Tongue (tissue), 1 donor: ENCODE measurements at regions not wholly inside any gene's neighbourhood (a gene's known extent, or its start where the extent isn't known, plus 50 kb on each side); places are given as distances from the start of the nearest gene placed in this dataset.
A peak's percentile ranks its signal among the peaks of the same experiment; 100 is the strongest.

ENCODE experiments used
- DNase-seq: peaks from one replicate; pipeline ENCODE4 v3.0.0-alpha.2; 2015

DNA sequence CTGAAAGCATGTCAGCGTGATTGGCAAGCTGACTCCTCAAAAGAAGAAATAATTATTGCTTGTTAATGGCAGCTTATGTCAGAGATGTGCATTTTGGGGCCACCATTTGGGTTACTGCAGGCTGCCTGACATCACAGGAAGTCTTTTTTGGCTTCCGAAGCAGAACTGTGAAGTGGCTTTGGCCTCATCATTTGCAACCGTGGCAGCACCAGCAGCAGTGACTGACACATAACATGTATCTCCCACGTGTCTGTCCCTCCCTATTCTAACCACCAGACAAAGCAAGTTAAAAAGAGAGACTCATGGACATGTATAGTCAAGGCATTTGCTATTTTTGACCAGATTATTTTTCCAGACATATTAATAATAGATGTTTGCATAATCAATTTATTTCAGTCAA is 488.7 kb upstream of the ACVR2A start:
- DNase-seq, result no peak

DNA sequence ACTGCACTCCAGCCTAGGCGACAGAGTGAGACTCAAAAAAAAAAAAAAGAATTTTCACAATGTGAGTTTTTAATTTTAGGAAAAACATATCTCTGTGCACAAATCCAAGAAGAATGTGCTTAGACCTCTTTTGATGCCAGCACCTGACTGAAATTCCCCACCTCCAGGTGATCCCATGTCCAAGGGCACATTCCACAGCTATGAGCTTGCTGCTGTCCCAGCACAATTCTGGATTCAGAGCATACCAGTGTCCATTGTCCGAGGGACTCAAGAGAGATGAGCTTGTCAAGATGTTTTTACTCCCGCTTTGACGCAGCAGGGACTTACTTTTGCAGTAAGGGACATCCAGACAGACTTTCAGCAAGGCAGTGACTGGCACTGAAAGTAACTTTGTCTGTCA is 489.1 kb upstream of the ACVR2A start:
- DNase-seq, result no peak

DNA sequence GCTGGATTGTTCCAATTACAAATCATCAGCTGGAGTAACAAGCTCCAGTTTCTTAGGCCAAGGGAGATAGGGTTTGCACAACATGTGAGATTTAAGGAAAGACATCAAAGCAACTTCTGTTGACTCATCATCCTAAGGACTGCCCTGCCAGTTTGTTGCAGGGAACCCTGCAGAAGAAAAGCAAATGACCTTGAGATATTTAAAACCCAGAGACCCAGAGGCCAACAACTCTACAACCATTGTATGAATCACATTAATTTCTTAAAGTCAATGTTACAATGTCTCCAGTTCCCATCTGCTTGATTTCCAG is 491.8 kb upstream of the ACVR2A start:
- no peak for DNase-seq

DNA sequence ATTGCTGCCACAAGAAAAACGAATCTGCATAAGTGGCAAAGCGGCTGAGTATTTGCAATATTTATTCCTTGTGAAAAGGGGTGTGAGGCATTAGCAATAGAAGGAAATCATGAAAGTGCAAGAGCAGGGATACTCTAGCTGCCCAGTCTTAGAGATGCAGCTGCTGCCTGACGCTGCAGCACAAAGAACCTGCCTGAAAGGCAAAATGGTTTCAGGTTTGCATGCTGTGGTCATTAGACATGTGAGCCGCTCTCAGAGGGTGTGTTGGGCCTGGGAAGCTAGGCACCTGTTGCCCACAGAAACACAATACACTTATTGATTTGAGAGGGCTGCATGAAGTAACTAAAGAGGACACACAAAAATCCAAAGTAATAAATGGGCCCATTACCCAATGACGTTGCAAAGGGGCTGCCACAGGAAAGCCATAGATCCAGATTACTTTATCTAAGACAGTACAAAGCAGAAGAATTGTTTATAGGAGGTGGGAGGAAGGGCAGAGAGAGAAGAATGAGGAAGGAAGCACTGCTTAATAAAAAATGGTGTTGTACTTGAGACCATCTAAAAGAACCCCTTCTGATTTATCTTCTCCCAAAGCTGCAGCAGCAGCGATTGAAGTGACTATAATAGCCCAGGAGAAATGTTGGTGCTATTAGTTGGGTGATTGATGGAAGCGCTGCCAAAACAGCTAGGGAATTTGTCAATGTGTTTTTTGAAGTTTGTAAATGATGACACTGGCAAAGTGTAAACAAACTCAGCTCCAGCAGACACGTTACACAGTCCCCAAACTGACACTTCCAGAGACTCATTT is 492.4 kb upstream of the ACVR2A start:
- DNase-seq, result peak; percentile 86

DNA sequence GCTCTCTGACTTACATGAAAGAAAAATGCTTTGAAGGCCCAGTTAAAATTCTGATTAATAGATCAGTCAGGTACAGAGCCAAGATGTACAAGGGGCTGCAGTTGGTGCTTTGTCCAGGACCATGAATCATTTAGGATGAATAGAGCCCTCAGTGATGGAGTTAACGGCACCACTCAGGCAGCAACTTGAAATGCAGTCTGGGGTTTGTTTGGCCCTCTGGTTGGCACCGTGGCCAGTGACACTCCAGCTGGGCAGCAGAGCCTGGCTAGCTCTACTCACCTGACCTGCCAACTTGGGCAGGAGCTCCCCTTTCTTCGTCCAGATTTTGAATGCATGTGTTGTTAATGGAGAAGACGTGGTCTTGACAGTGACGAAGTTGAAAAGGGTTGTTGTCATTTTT is 493.0 kb upstream of the ACVR2A start:
- DNase-seq, result peak; percentile 30

DNA sequence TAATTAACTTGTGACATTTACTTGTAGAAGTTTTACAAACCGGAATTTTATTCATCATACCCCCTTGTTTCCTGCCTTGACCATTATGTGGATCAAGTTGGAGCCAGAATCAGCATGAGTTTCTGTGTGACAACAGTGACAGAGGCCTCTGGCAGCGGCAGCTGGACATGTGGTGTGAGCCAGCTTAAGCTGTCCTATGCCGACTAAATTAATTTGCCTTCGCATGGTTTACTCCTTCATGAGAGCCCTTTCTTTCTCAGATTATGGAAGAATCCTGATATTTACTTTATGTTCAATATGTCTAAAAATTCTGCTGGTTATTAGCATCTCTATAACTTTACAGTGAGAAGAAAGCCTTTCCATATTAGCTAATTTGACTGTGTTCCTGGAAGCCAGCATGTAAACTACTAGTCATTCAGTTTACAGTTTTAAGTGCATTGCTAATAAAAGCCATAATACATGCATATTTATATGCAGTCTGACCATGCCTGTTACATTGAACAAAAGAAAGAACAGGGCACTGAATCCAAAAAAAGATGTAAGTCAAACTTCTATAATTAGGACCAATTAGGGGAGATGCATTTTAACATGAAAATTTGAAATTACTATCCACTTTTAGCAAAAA is 495.8 kb upstream of the ACVR2A start:
- DNase-seq, result peak; percentile 77

DNA sequence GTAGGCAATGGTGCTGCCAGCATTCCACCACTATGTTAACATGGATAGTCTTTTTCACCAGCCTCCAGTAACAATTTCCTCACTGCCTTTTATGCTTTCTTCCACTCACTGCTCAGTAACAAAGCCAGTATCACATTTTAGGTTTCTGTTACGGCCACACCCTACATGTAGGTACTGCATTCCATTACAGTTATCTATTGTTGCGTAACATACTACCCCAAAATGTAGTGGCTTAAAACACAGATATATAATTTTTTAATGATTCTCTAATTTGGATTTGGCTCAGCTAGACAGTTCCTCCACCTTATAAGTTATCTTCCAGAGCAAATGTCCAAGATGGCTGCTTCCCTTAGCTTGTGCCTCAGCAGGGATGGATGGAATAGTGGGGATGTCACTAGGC is 498.7 kb upstream of the ACVR2A start:
- DNase-seq, result no peak

DNA sequence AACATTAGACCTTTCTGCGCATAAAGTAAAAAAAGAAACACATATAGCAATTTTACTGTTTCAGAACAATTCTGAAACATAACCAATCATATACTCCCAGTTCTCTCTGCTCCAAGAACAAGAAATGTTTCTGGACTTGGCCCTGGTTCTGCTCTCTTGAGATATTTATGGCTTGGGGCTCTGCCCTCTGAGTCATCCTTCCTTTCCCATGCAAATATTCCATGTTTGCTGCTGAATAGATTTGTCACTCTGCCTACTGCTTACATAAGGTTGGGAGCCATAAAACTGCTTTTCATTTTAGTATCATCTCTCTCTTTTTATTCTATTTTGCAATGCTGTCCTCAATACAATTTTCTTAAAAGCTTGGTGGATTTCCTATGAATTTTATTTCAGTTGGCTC is 499.6 kb upstream of the ACVR2A start:
- DNase-seq, result no peak

DNA sequence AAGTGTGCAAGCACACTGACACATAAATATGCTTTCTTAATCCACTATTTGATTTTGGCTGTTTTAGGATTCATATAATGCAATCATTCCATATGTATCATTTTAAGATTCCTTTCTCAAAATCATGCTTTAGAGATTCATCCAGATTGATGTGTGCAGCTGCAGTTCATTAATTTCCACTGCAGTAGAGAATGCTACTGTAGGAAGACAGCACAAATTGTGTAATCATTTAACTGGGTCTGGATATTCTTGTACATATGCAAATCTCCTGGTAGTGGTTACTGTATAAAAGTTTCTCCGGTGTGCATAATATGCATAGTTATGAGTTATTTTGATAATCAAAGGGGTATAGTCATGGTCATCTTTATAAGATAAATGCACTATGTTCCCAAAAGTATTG is 502.5 kb upstream of the ACVR2A start:
- DNase-seq, result peak; percentile 59

DNA sequence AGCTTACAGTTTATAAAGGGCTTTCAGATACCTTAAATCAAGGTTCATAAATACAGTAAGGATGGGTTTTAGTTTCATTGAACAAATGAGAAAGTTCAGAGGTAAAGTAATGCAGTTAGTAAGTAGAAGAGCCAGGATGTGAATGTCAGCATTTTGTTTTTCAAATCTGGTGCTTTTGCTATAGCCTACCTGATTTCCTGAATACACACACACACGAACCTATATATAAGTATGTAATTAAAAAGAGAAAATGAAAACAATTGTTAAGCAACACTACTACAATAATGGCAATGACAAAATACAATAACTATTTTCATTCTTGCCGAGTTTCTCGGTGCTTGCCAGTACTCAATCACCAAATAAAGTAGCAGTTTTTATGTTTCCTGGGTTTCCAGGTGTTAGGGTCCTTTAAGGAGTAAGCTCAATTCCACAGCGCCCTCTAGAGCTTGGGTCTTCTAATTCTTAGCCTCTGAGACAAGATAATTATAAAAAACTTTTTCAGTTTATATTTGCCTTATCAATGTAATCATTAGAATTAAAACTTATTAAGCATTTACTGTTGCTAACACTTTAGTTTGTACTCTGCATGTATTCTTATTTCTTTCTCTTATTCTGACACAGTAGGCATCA is 512.9 kb upstream of the ACVR2A start:
- DNase-seq, result peak; percentile 21

DNA sequence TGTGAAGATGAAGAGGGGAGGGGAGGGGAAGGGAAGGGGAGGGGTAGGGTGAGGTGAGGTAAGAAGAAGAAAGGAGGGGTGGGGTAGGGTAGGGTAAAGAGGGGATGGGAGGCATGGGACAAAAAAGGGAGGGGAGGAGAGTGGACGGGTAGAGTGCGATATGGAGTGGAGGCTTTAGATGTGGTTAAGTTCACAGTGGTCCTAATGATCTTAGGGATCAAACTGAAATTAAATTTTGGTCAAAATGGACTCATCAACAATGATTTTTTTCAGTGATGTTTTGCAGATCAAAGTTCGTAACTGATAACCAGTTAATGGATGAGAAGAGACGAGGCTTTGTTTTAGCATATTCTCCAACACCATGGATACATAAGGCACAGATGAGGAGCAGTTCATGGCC is 513.9 kb upstream of the ACVR2A start:
- DNase-seq, result no peak

DNA sequence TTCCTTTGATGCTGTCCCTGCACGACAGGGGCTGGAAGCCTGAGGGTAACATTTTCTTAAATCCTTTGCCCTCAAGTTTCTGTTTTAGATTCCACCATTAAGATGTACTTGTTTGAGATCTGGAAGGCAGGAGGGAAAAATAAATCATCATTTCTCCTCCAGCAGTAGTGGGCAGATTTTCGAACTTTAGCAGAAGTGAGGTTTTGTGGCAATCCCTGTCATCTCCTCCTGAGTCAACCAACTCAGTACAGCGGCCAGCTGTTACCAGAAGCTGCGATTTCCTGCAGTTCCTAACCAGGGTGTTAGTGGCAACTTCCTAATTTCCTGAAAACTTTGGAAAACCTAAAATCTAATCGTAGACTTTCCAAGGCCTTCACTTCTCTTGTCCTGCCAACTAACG is 517.2 kb upstream of the ACVR2A start:
- no peak for DNase-seq

DNA sequence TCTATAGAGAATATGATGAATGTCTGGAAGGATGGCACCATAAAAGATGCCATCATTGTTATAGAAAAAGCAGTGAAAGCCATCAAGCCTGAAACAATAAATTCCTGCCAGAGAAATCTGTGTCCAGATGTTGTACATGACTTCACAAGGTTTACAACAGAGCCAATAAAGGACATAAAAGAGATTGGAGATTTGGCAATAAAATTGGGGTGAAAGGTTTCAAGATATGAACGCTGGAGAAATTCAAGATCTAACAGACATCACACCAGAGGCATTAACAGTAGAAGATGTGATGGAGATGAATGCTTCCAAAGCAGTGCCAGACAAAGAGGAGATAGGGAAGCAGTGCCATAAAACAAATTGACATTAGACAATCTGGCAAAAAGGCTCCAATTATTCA is 518.8 kb upstream of the ACVR2A start:
- no peak for DNase-seq

DNA sequence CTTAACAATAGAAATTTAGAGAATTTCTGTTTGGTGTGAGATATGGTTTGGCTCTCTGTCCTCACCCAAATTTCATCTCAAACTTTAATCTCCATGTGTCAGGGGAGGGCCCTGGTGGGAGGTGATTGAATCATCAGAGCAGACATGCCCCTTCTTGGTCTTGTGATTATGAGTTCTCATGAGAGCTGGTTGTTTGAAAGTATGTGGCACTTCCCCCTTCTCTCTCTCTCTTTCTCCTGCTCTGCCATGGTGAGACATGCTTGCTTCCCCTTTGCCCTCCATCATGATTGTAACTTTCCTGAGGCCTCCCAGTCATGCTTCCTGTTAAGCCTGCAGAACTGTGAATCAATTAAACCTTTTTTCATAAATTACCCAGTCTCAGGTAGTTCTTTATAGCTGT is 524.7 kb upstream of the ACVR2A start:
- DNase-seq, result no peak

DNA sequence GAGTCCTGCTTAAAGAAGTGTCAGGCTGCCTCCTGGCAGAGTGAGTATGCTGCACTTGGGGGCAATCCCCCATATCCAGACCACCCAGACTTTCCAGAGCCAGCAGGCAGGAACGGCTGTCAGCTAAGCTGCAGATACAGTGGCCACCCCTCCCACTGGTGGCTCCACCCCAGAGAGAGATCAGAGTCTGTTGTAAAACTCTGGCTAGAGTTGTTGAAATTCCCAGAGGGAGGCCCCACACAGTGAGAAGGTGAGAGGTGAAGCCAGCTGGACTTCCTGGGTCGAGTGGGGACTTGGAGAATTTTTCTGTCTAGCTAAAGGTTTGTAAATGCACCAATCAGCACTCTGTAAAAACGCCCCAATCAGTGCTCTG is 533.8 kb upstream of the ACVR2A start:
- DNase-seq, result no peak

DNA sequence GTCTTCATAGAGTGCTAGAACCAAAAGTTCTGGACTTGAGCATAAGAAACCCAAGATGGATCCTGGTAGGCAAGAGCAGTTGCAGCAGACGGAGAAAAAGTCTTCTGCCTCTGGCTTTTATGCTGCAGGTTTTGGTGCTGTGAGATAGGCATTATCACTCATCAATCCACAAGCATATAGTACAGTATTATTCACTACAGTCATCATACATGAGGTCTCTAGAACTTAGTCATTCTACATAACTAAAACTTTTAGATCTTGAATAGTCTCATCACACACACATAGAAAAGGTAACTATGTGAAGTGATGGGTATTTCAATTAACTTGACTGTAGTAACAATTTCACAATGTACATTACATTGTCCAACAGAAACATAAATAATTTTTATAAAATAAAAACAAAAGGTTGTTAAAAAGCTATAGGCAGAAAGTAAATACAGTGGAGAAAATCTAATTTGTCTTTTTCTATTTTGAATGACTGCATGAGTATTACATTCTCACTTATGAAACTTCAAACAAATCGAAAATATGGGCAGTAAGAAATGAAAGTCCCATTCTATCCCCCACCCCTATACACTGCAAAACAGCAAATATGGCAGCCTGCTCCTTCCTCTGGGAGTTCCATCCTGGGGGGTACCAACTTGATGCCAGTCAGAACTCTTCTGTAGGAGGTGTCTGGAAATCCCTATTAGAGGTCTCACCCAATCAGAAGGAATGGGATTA is 534.3 kb upstream of the ACVR2A start:
- DNase-seq, result no peak

DNA sequence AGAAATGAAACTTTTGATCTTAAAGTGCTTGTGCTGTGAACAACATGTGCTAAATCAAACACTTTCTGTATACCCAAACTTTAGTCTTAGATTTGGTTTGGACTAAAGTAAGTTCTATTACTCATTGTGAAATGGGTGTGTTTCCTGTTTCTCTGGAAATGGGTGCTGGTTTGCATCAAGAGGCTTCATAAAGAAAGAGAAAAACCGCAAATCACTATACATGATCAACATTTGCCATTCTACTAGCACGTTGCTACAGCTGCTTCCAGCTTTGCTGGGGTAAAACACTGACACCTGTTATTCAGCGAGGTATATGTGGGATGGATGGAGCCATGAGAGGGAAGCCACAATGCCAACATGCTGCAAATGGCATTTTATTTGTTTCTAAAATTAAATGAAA is 547.0 kb upstream of the ACVR2A start:
- no peak for DNase-seq

DNA sequence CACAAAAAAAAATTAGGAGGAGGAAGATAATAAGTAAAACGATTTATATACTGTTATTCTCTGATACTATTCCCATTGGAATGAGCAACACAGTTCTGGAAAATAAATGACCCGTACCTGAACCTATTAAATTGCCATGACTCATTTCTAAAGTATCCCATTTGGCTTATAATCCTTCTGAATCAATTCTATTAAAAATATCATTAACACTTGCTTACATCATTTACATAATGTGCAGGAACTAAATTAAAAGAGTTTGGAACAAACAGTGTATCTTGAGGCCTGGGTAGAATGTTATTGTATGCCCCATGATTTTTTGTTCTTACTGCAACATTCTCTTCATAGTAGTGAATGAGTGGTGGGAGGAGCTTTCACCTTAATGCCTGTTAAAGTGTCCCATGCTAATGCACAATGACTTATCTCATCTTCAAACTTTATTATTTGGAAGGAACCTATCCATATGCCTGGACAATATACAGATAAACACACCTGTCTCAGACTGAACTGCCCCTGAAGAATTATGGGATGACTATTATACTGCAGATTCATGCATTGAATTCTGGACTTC is 549.9 kb upstream of the ACVR2A start:
- no peak for DNase-seq

DNA sequence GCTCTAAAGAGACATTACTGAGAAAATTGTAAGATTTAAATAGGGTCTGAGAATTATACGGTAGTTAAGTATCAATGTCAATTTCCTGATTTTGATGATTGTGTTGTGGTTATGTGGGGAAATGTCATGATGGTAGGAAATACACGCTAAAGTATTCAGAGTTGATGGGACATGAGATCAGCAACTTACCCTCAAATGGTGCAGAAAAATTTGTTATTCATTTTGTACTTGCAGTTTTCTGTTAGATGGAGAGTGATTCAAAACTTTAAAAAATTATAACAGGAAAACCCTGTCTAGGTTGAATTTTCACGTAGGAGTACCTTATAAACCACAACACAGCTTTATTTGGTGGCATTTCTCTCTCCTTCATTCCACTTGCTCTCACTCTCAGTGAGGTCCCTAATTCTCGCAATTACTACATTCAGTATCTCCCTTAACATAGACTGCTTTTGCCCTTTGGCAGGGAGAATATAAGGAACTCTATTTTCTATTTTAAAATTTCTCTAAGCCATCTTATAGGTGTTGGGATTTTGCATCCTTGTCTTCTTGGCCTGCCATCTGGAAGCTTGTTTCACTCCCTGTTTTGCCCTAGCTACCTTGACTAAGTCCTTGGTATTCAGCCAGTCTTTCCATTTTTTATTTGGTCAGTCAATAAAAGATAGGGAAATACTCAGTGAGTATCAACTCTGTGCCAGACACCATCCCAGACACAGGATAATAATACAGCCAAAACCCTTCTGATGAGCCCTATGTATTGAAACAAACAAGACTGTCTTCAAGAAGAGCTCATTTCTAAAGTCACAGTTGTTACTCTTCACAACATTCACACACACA is 550.6 kb upstream of the ACVR2A start:
- no peak for DNase-seq

DNA sequence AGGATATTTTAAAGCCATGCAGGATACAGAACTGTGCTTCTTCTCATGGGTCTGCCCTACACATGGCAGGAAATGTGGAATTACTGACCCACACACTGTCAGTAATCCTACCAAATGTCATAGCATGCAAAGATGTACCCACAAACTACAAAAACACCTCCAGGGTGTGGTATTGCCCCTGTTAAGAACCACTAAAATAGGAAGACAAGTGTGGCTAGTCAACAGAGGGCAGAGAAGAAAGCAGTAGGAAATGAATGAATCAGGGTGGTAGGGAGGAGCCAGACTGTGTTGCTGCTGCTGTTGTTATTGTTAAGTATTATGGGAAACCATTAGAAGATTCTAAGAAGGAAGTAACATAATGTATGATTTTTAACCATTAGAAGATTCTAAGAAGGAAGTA is 556.7 kb upstream of the ACVR2A start:
- DNase-seq, result no peak

DNA sequence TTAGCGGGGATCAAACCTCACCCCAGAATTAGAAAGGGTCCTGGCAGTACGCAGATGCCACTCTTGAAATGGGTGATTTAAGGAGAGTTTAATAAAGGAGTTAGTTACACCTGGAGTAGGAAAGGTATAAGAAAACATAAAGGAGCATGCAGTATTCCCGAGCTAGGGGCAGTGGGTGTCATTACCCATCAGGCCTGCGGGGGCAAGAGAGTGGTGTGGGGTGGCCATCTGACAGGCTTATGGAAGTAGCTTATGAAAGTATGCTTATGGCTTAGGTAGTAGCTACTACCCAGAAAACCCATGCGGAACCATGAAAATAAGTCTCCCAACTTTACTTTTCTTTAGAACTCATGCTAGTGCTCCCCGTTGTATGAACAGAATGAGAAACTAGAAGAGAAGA is 568.9 kb upstream of the ACVR2A start:
- DNase-seq, result no peak

DNA sequence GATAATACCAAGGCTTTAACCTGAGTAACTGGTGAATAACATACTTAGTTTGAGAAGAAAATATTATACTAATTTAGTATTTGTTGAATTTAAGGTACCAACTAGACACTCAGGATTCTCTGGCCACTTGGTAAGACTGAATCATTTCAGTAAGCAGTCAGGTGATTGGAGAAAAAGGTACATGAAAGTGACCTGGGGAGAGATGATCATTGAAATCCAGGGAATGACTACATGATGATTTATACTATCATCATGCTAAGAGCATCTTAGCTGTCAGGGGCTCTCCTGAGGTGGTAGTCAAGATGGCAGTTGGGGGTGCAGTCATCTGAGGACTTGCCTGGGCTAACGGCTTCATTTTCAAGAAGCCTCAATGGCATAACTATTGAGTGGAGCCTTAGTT is 571.2 kb upstream of the ACVR2A start:
- no peak for DNase-seq
